ENCODE measurements at regions not wholly inside any gene's neighbourhood (a gene's known extent, or its start where the extent isn't known, plus 50 kb on each side); places are given as distances from the start of the nearest gene placed in this dataset.

DNA sequence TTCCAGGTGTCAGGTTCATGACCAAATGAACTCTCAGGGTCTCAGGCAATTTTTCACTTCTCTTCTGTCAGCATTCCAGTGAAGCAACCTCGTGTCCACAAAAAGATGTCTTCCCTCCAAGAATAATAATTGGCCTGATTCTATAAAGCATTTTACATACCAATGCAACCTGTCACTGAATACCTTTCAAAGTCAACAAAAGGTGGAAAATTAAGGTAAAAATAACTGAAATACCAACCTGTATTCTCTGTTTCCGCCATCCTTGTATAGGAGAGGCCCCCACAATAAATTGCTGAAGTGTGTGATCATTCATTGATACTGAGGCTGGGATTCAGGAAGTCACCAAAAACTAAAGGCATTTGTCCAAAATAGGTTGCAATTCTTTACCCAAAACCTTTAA lies 77.4 kb upstream of the TMEM45B start:
- H3K9me3 Mint-ChIP-seq = no peaks in the 10 kb centered on the region
- 90 to 92% methylated on average over 2 of the region's 2 CpGs for WGBS, 2 experiments (ENCODE audit: insufficient coverage in 1 of 2, insufficient read length in 1 of 2)
- Histone ChIP-seq H3K27me3 (ENCODE audit: control insufficient read depth, insufficient read depth, low read length, poor library complexity, severe bottlenecking) (no peaks in the 10 kb centered on the region), H3K4me3 (ENCODE audit: low read length) (no peak overlapping the region), H3K9ac (ENCODE audit: extremely low read depth, low read length, poor library complexity, severe bottlenecking) (no peak overlapping the region), H3K9me3 (ENCODE audit: control insufficient read depth, low read length) (no peaks in the 10 kb centered on the region), H3K27ac (ENCODE audit: low read depth, low read length) (no peak overlapping the region), H3K36me3 (ENCODE audit: control insufficient read depth, insufficient read depth, low read length) (no peaks in the 10 kb centered on the region), H3K4me1 (ENCODE audit: control insufficient read depth, insufficient read depth, low read length) (no peaks in the 10 kb centered on the region)
- no peak overlapping the region for H3K27ac Mint-ChIP-seq
- H3K4me3 Mint-ChIP-seq = no peak overlapping the region
- peaks cover 3% of the 10 kb centered on the region for H3K4me1 Mint-ChIP-seq
- TF ChIP-seq, protein P1, sequence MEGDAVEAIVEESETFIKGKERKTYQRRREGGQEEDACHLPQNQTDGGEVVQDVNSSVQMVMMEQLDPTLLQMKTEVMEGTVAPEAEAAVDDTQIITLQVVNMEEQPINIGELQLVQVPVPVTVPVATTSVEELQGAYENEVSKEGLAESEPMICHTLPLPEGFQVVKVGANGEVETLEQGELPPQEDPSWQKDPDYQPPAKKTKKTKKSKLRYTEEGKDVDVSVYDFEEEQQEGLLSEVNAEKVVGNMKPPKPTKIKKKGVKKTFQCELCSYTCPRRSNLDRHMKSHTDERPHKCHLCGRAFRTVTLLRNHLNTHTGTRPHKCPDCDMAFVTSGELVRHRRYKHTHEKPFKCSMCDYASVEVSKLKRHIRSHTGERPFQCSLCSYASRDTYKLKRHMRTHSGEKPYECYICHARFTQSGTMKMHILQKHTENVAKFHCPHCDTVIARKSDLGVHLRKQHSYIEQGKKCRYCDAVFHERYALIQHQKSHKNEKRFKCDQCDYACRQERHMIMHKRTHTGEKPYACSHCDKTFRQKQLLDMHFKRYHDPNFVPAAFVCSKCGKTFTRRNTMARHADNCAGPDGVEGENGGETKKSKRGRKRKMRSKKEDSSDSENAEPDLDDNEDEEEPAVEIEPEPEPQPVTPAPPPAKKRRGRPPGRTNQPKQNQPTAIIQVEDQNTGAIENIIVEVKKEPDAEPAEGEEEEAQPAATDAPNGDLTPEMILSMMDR (conservative IDR thresholded peaks at IDR 0.05) = no peak
- H3K36me3 Mint-ChIP-seq (ENCODE audit: low read depth) = no peaks in the 10 kb centered on the region
- H3K27me3 Mint-ChIP-seq (ENCODE audit: insufficient read depth) = peaks cover 10% of the 10 kb centered on the region
- DNase-seq = no peak

DNA sequence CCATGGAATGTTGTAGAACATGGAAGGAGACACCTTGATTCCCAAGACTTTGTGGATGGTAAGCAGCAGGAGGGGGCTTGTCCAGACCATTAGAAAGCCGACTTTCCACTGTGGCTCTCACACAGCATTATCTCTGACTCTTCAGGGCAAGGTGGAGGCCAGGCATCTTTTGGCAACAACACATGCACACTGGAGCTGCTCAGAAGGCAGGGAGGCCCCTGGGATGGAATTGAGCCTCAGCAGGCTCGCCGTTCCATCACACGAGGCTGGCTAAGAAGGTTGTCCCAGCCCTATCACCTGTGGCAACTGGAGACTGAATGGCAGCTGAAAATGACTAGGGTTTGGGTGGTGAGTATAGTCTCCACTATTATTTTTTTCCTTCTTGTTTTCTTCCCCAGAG lies 76.3 kb upstream of the TMEM45B start:
- Mint-ChIP-seq H3K36me3 (ENCODE audit: low read depth) (no peaks in the 10 kb centered on the region), H3K4me3 (no peak overlapping the region), H3K27me3 (ENCODE audit: insufficient read depth) (peaks cover 4% of the 10 kb centered on the region), H3K9me3 (no peaks in the 10 kb centered on the region), H3K27ac (no peak overlapping the region), H3K4me1 (peaks cover 3% of the 10 kb centered on the region)
- Histone ChIP-seq H3K27me3 (ENCODE audit: control insufficient read depth, insufficient read depth, low read length, poor library complexity, severe bottlenecking) (no peaks in the 10 kb centered on the region), H3K9ac (ENCODE audit: extremely low read depth, low read length, poor library complexity, severe bottlenecking) (no peak overlapping the region), H3K27ac (ENCODE audit: low read depth, low read length) (no peak overlapping the region), H3K9me3 (ENCODE audit: control insufficient read depth, low read length) (no peaks in the 10 kb centered on the region), H3K4me1 (ENCODE audit: control insufficient read depth, insufficient read depth, low read length) (no peaks in the 10 kb centered on the region), H3K4me3 (ENCODE audit: low read length) (no peak overlapping the region), H3K36me3 (ENCODE audit: control insufficient read depth, insufficient read depth, low read length) (no peaks in the 10 kb centered on the region)
- TF ChIP-seq, protein P1 (conservative IDR thresholded peaks at IDR 0.05) = no peak
- 86 to 96% methylated on average over 4 of the region's 4 CpGs for WGBS, 2 experiments (ENCODE audit: insufficient coverage in 1 of 2, insufficient read length in 1 of 2)
- DNase-seq = no peak

DNA sequence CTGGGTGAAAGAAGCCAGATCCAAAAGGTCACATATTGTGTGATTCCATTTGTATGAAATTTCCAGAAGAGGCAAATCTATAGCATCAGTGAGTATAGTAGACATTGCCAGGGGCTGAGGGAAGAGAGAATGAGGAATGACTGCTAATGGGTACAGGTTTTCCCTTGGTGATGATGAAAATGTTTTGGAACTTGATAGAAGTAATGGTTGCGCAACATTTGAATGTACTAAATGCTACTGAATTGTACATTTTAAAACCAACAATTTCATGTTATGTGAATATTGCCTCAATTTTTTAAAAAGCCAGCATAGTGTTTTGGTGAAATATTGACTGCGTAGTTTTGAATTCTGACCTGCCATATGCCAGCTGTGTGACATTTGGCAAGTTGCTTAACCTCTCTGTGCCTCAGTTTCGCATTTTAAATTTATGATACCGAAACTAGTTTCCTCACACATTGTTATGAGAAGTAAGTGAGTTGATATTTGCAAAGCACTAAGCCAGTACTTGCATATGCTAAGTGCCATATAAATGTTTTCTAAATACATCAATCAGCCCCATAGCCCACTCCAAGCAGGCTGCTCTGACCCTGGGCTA lies 75.4 kb upstream of the TMEM45B start:
- Histone ChIP-seq H3K4me3 (ENCODE audit: low read length) (no peak overlapping the region), H3K4me1 (ENCODE audit: control insufficient read depth, insufficient read depth, low read length) (no peaks in the 10 kb centered on the region), H3K9me3 (ENCODE audit: control insufficient read depth, low read length) (no peaks in the 10 kb centered on the region), H3K9ac (ENCODE audit: extremely low read depth, low read length, poor library complexity, severe bottlenecking) (no peak overlapping the region), H3K36me3 (ENCODE audit: control insufficient read depth, insufficient read depth, low read length) (no peaks in the 10 kb centered on the region), H3K27ac (ENCODE audit: low read depth, low read length) (no peak overlapping the region), H3K27me3 (ENCODE audit: control insufficient read depth, insufficient read depth, low read length, poor library complexity, severe bottlenecking) (no peaks in the 10 kb centered on the region)
- Mint-ChIP-seq H3K4me1 (peaks cover 3% of the 10 kb centered on the region), H3K36me3 (ENCODE audit: low read depth) (no peaks in the 10 kb centered on the region), H3K9me3 (no peaks in the 10 kb centered on the region), H3K27ac (no peak overlapping the region), H3K27me3 (ENCODE audit: insufficient read depth) (peaks cover 3% of the 10 kb centered on the region), H3K4me3 (no peak overlapping the region)
- WGBS, 2 experiments (ENCODE audit: insufficient coverage in 1 of 2, insufficient read length in 1 of 2) = 94 to 100% methylated on average over 2 to 4 of the region's 4 CpGs
- TF ChIP-seq, protein P1 (conservative IDR thresholded peaks at IDR 0.05) = no peak
- no peak for DNase-seq

All from endodermal cell (in vitro differentiated cells).